Spleen (tissue), 11 donors: ENCODE measurements at regions not wholly inside any gene's neighbourhood (a gene's known extent, or its start where the extent isn't known, plus 50 kb on each side); places are given as distances from the start of the nearest gene placed in this dataset.

Source experiments
- DNase-seq: peaks from one replicate; pipeline ENCODE4 v3.0.0-alpha.2; 2020
- H3K27ac ChIP-seq, 8 donors: fragments of 200-600 bp; sonication (generic) in 7 of 8; 1 replicate in 4 of 8; 2 replicates in 4 of 8; pipeline versions ENCODE4 v1.5.0 to v1.8.0; 2016 to 2021; ENCODE audit warnings: inconsistent platforms in 4 of 8, mild to moderate bottlenecking in 4 of 8, moderate library complexity in 1 of 8
- H3K27me3 ChIP-seq, 7 donors: fragments of 200-600 bp; sonication (generic) in 6 of 7; replicated peaks in 1 of 7; 1 replicate in 4 of 7; 2 replicates in 3 of 7; pipeline versions ENCODE4 v1.5.0 to v1.8.0; 2016 to 2021; ENCODE audit warnings: inconsistent platforms in 3 of 7, mild to moderate bottlenecking in 1 of 7
- H3K36me3 ChIP-seq, 6 donors: fragments of 200-600 bp; sonication (generic) in 5 of 6; 1 replicate in 4 of 6; 2 replicates in 2 of 6; pipeline versions ENCODE4 v1.5.0 to v1.8.0; 2016 to 2021; ENCODE audit warnings: inconsistent platforms in 2 of 6
- H3K4me1 ChIP-seq, 6 donors: fragments of 200-600 bp; sonication (generic) in 5 of 6; 1 replicate in 3 of 6; 2 replicates in 3 of 6; pipeline versions ENCODE4 v1.5.0 to v1.8.0; 2016 to 2021; ENCODE audit warnings: inconsistent platforms in 3 of 6
- H3K4me3 ChIP-seq, 8 donors: fragments of 200-600 bp; sonication (generic) in 7 of 8; 1 replicate in 4 of 8; 2 replicates in 4 of 8; pipeline versions ENCODE4 v1.5.0 to v1.8.0; 2016 to 2021; ENCODE audit warnings: inconsistent platforms in 4 of 8, mild to moderate bottlenecking in 4 of 8, moderate library complexity in 2 of 8
- H3K9me3 ChIP-seq, 8 donors: fragments of 200-600 bp; sonication (generic) in 7 of 8; 1 replicate in 4 of 8; 2 replicates in 4 of 8; pipeline versions ENCODE4 v1.5.0 to v1.8.0; 2016 to 2021; ENCODE audit warnings: inconsistent platforms in 4 of 8
- CTCF ChIP-seq, 11 experiments: fragments of 200-600 bp in 7 of 11; fragments of 450-650 bp in 4 of 11; sonication (generic) in 4 of 11; IDR thresholded peaks in 8 of 11; conservative IDR thresholded peaks in 3 of 11; 1 replicate in 7 of 11; 2 replicates in 4 of 11; pipeline versions ENCODE4 v1.4.0 to v1.8.0; 2016 to 2021; ENCODE audit warnings: antibody characterized with exemption in 11 of 11, inconsistent platforms in 4 of 11, mild to moderate bottlenecking in 1 of 11
- POLR2A ChIP-seq, 3 donors: fragments of 450-650 bp; IDR thresholded peaks; one replicate each; pipeline ENCODE4 v1.5.1; 2017; ENCODE audit warnings: antibody characterized with exemption in 3 of 3, mild to moderate bottlenecking in 1 of 3
- POLR2AphosphoS5 ChIP-seq, 3 donors: sonication (generic); formaldehyde crosslinking; IDR thresholded peaks; one replicate each; pipeline ENCODE4 v1.5.1; 2017; ENCODE audit warnings: antibody characterized with exemption in 3 of 3
- WGBS, 5 donors: extraction: QIAGEN DNeasy Blood & Tissue Kit in 3 of 5; methylation state at CpG; one replicate each; pipeline versions ENCODE4 v1.1.5 to v1.1.7; 2013 to 2018; 5-methylcytosine and 5-hydroxymethylcytosine counted together
- intact Hi-C: fragments of 100-400 bp; cut with DNase I; formaldehyde crosslinking; loops from one replicate; pipeline ENCODE4 v1.15.0; 2023; ENCODE audit warnings: low total_unique reads
- donor health status: healthy with polysubstance abuse.
- donor health status: DM: no; HTN: no; CAD: no; lungs with moderate emphysema.
- donor health status: DM: no; HTN: no; CAD: no.
- donor health status: Bipolar disorder and iron deficiency.
- donor health status: healthy.
- donor health status: DM: no; HTN: no; CAD: no.
- donor health status: DM: yes; HTN: yes; CAD: no.

- WGBS, 5 donors = 80 to 86% (median 83%) methylated on average over 5 of the region's 5 CpGs
- Histone ChIP-seq H3K4me1 (no peaks in the 10 kb centered on the region), H3K27ac (no peak overlapping the region), H3K4me3 (no peak overlapping the region), H3K9me3 (no peaks in the 10 kb centered on the region), H3K27me3 (no peaks in the 10 kb centered on the region), H3K36me3 (no peaks in the 10 kb centered on the region)
- intact Hi-C loops = no loop called here
- no peak for DNase-seq
- TF ChIP-seq POLR2AphosphoS5 (IDR thresholded peaks at IDR 0.05) (no peak), POLR2A (IDR thresholded peaks at IDR 0.05) (no peak), CTCF (IDR thresholded peaks at IDR 0.05 in 8 of 11, conservative IDR thresholded peaks at IDR 0.05 in 3 of 11) (no peak)
Measured at GRCh38 chr7:25361387-25361786, 133.1 kb upstream of the NPVF start.

GRCh38 chr7:25361863-25362262 lies 133.6 kb upstream of the NPVF start:
- WGBS, 5 donors = 21 to 57% (median 41%) methylated on average over 1 of the region's 1 CpG
- Histone ChIP-seq H3K4me1 (no peaks in the 10 kb centered on the region), H3K9me3 (no peaks in the 10 kb centered on the region), H3K27ac (no peak overlapping the region), H3K4me3 (no peak overlapping the region), H3K27me3 (no peaks in the 10 kb centered on the region), H3K36me3 (no peaks in the 10 kb centered on the region)
- intact Hi-C loops = no loop called here
- no peak for TF ChIP-seq CTCF (IDR thresholded peaks at IDR 0.05 in 8 of 11, conservative IDR thresholded peaks at IDR 0.05 in 3 of 11)
- TF ChIP-seq POLR2A (IDR thresholded peaks at IDR 0.05) = no peak
- TF ChIP-seq POLR2AphosphoS5 (IDR thresholded peaks at IDR 0.05) = no peak
- DNase-seq = no peak

- H3K4me1 ChIP-seq = no peaks in the 10 kb centered on the region
- H3K4me3 ChIP-seq = no peak overlapping the region
- peaks cover 4 to 30% (median 21%) of the 10 kb centered on the region in 8 donors for H3K9me3 ChIP-seq
- 83 to 93% (median 90%) methylated on average over 5 of the region's 5 CpGs for WGBS, 5 donors
- H3K27me3 ChIP-seq = peaks cover 0 to 13% (median 0%) of the 10 kb centered on the region in 7 donors
- intact Hi-C loops = no loop called here
- DNase-seq = no peak
- TF ChIP-seq POLR2A (IDR thresholded peaks at IDR 0.05) (no peak), CTCF (IDR thresholded peaks at IDR 0.05 in 8 of 11, conservative IDR thresholded peaks at IDR 0.05 in 3 of 11) (no peak), POLR2AphosphoS5 (IDR thresholded peaks at IDR 0.05) (no peak)
- no peak overlapping the region for H3K27ac ChIP-seq
- H3K36me3 ChIP-seq = no peaks in the 10 kb centered on the region
Measured at GRCh38 chr7:25368599-25369201, 140.4 kb upstream of the NPVF start.

- H3K36me3 ChIP-seq = no peaks in the 10 kb centered on the region
- TF ChIP-seq POLR2A (IDR thresholded peaks at IDR 0.05) (no peak), CTCF (IDR thresholded peaks at IDR 0.05 in 8 of 11, conservative IDR thresholded peaks at IDR 0.05 in 3 of 11) (no peak), POLR2AphosphoS5 (IDR thresholded peaks at IDR 0.05) (no peak)
- peaks cover 4 to 30% (median 21%) of the 10 kb centered on the region in 8 donors for H3K9me3 ChIP-seq
- H3K27ac ChIP-seq = no peak overlapping the region
- no peak for DNase-seq
- H3K4me3 ChIP-seq = no peak overlapping the region
- peaks cover 0 to 13% (median 0%) of the 10 kb centered on the region in 7 donors for H3K27me3 ChIP-seq
- no peaks in the 10 kb centered on the region for H3K4me1 ChIP-seq
- intact Hi-C loops = no loop called here
- WGBS, 5 donors = 76 to 81% (median 78%) methylated on average over 4 of the region's 4 CpGs
Measured at GRCh38 chr7:25369786-25370185, 141.5 kb upstream of the NPVF start.
